NCI-H748 (cell line): ENCODE measurements at regions not wholly inside any gene's neighbourhood (a gene's known extent, or its start where the extent isn't known, plus 50 kb on each side); places are given as distances from the start of the nearest gene placed in this dataset.
A peak's percentile ranks its signal among the peaks of the same experiment; 100 is the strongest.

Experiments used
- DNase-seq: peaks from one replicate; lab custom pipeline; 2025; ENCODE audit not compliant: unreplicated experiment; lab: John Stamatoyannopoulos, UW

DNA sequence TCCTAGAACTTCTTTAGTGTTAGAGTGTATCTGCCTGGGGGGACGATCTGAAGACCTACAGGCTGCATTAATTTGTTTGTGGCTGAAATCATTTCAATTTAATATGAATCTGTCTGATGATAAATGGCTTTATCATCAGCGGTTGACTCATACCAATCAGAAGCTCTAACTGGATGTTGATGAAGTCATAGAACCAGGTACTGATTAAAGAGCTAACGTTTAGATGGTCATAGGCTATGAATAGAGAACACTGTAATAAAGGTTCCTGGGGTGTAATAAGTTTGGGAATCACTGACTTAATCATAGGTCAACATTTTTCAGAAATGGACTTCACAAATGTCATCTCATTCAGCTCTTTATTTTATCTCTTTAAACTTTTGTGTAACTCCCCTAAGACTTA, 329.9 kb downstream of the MSX2 start:
- no peak for DNase-seq

DNA sequence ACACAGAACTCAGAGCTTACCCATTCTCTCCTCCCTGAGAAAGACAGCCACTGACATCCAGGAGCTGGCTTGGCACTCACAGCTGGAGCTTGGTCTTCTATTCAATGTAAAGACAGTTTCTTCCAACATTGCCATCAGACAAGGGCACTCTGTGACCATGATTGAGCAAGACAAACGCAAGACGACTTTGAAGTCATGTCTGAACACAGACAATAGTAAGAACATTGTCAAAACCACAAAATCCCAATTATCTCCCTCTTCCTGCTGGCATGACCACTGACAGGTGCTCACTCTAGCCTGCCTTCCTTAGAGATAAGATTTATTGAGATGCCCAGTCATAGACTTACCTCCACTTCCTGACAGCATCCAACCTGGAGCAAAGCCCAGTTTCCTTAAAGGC, 328.0 kb downstream of the MSX2 start:
- no peak for DNase-seq

DNA sequence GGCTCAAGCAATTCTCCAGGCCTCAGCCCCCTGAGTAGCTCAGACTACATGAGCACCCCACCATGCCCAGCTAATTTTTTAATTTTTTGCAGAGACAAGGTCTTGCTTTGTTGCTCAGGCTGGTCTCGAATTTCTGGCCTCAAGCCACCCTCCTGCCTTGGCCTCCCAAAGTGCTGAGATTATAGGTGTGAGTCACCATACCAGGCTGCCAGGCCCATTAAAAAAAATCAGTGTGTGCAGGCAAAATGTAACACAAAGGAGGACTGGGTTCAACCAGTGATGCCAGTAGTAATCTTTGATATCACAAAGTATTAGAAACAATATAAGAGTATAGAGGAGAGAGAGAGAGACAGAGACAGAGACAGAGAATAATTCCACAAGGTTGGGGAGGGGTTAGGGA, 322.7 kb downstream of the MSX2 start:
- DNase-seq: no peak

GRCh38 chr5:175045820-175046219, 321.4 kb downstream of the MSX2 start:
- DNase-seq: no peak

GRCh38 chr5:175037820-175038219, 313.4 kb downstream of the MSX2 start:
- DNase-seq: no peak

- DNase-seq: peak; percentile 14
These were observed 311.6 kb downstream of the MSX2 start for GRCh38 chr5:175035882-175036533.

DNA sequence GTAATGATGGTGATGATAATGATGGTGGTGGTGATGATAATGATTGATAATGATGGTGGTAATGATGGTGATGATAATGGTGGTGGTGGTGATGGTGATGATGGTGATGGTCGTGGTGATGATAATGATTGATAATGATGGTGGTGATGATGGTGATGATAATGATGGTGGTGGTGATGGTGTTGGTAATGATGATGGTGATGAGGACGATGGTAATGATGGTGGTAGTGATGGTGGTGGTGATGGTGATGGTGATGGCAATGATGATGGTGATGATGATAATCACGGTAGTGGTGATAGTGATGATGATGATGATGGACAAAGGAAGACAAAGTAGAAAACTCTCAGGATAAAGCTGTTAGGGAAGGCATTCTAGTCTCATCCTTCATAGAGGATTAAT, 310.5 kb downstream of the MSX2 start:
- no peak for DNase-seq

DNA sequence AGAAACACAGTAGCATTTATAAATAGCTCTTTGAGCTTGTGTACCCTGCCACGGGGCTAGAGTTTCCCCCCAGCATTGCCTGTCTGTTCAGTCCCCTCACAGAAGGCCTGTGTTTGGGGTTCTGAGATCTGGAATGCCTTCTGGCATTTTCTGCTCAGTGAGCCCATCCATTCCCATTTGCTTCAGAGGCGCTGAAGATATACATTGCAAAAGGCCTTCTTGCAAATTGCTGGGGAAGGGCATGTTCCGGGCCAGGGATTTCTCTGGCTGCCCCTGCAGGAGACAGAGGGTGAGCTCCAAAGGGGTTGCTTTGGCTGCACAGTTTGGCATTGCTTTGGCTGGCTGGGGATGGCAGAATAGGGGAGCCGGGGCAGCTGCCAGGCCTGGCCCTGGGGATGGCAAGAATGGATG, 308.4 kb downstream of the MSX2 start:
- DNase-seq: no peak

- DNase-seq: no peak
These were observed 307.6 kb downstream of the MSX2 start for GRCh38 chr5:175032013-175032412.

GRCh38 chr5:175027390-175027789, 303.0 kb downstream of the MSX2 start:
- DNase-seq: no peak

DNA sequence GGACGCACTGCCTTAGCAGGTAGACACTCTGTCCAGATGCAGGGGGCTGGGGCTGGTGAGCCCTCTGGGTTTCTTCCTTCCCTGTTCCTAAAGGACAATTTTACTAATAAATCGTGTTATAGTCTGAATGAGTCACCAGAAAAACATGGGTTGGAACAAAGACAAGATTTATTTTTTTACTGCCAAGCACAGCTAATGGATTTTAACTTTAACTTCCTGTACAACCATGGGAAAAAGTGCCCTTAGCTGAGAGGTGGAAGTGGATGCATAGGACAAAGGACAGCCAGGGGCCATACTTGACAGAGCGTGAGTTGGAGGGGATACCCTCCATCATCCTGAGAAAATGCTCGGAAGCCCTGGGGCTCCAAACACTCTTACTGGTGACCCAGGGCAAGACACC, 300.7 kb downstream of the MSX2 start:
- DNase-seq: no peak

DNA sequence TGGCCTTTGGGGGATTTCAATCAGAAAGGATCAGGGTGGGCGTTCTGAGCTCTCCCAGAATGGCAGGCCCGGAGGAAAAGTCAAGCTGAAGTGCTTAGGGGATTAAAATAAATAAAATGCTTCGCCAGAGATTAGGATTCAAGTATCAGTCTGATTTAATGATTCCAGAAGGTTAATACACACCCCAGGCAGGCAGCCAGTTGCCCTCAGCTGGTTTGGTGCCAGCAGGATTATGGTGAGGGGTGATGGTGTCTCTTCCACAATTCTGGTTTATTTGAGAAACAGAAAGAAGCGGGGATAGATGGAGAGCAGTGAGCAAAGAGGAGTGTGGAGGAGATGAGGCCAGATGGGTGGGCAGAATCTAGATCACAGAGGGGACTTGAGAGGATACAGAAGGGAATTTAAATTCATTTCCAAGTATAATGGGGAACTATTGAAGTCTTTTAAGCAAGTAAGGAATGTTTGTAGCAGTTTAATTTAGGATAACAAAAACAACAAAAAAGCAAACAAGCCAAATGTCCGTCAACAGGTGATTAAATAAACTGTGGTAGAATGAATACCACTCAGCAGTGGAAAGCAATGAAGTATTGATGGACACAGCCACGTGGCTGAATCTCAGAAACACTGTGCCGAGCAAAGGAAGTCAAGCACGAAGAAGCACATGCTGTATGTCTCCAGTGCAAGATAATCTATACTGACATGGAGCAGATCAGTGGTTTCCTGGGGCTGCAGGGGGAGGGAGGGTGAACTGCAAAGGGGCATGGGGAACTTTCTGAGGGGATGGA, 297.7 kb downstream of the MSX2 start:
- no peak for DNase-seq

DNA sequence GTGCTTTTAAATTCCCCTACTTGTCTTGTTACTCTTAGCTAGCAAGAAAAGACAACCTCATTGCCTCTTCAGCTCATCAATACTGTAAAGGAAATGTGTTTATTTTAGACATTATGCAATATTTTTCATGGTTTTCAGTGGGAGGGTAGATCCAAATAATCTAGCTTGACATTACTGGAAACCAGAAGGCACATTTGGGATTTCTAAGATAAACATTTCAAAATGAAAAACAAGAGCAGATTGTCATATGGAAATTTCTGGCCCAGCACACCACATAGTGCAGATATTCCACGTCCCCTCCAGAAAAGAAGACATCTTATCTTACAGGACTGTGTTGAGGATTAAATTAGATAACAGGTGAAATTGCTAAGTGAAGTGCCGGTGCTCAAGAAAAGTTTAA, 296.9 kb downstream of the MSX2 start:
- no peak for DNase-seq

DNA sequence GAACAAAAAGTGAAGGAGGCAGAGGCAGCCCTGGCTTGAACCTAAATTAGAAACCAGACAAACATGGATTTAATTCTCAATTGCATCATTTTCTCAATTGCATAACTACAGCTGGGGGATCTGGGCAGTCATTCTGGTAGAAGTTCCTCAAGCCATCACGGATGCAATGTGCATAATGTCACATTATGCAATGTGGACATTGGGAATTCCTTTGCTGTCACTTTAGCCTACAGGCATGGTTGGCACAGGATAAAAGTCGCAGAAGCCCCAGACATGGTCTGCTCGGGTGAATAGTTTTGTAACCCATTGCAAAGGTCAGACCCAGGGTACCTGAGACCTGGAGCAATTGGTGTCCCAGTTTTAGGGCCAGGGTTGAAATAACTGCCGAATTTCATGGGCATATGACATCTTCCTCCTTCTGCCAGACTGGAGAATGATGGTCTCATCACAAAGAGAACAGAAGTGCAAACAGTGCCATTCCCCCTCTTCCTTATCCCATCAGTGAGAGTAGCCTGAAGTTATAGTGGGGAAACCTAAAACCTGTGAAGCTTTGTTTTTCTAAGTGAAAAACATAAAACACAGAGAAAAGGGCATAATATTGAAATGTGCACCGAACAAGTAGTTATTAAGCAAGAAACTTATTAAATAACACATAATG, 290.8 kb downstream of the MSX2 start:
- no peak for DNase-seq

DNA sequence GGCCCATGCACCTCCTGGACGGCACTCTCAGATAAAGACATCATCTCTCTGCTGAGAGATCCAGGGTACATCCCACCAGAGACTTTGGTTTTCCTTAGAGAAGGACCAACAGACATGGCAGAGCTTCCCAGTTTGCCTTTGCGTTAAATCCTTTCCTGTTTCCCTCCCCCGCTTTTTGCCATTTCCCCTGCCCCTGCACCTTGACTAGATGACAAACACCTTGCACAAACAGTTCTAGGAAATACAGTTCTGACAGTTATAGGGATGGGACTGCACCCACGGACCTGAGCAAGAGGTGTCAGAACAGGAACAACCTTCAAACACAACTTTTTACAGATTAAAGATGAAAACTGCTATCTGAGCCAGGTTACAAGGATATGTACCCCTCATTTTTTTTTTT, 288.9 kb downstream of the MSX2 start:
- DNase-seq: no peak

DNA sequence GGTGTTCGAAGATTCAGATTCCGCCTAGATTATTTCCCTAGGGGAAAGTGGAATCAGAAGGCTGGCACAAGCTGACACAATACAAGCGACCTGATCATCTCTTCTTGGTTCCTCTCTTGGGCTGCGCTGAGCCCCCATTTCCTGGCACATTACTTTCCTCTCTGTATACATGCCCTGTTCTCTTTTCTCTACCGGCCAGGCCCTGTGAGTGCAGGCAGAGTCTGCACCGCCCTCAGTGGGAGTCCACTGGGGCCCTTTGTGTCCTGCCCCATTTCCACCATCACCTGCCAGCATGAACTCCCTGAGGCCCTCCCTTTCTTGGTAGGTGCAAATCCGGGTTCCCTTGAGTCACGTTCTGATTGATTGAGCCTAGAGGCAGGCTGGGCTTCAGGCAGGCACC, 287.9 kb downstream of the MSX2 start:
- no peak for DNase-seq

GRCh38 chr5:175003531-175003930, 279.1 kb downstream of the MSX2 start:
- no peak for DNase-seq

DNA sequence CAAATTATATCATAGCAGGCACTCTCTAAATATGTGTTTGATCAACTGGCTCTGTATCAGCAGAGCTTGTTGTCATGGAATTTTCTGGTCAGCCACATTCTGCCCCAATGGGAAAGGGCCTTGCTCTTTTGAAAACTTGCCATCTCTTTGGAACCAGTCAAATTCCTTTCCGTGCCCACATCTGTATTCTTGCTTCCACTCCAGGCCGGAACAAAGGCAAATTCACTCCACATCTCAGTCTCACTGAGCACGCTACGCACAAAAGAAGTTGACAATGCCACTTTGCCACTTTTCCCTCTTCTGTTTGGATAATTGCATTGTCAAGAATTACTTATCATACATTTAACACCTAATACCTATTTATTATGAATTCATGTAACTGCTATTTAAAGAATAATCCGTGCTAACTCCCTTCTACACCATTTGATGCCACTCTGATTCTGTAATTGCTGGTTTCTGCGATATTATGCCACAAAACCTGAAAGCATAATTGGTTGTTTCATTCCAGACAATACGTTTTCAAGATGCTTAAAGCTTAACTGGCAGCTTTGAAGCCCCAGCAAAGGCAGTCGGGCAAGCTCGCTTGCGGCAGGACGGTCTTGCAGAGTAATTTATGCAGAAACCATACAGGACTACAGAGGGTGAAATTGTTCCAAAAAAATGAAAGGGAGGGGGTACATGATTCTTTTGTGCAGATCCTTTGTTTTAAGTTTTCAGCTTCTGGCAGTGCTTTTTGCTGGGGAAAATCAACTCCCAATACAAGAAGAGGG, 277.7 kb downstream of the MSX2 start:
- peak; percentile 63 for DNase-seq

DNA sequence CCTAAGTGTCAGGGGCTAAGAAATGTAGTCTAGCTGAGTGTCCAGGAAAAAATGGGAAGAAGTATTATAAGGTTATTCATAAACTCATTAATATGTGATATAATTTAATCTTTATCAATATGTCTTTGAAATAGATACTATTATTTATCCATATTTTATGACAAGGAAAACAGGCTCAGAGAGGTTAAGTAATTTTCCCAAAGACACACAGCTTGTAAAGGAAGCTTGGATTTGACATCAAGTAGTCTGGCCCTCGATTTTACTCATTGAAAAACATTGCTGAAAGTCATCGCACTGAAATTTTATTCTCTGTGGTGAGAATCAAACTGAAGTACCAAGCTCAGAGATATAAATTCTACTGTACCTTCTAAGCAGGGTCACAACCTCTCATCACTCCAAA, 276.9 kb downstream of the MSX2 start:
- DNase-seq: no peak

DNA sequence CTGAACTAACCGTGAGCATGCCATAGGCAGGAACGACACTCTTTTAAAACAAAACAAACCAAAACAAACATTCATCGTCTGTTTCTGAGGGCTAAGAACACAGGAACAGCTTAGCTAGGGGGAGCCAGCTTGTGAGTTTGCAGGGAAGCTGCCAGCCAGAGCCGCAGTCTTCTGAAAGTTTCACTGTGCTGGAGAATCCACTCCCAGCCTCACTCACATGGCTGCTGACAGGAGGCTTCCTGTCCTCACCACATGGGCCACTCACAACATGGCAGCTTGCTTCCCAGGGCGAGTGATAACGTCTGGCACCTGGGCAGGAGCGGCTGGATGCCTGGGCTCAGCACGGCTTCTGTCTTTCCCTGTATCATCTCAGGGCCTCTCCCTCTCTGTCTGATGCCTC, 275.2 kb downstream of the MSX2 start:
- no peak for DNase-seq

GRCh38 chr5:174998131-174998730, 273.8 kb downstream of the MSX2 start:
- no peak for DNase-seq
